AG08395 (cell line): ENCODE measurements at regions not wholly inside any gene's neighbourhood (a gene's known extent, or its start where the extent isn't known, plus 50 kb on each side); places are given as distances from the start of the nearest gene placed in this dataset.
"Not testable (repeated sequence)": the region's sequence is repeated elsewhere in the genome, so short reads cannot be mapped to it uniquely, and the experiment has no call there.

Experiments
- DNase-seq: peaks from one replicate; pipeline ENCODE4 v3.0.0; 2012; ENCODE audit warnings: mixed read lengths, low spot score

DNA sequence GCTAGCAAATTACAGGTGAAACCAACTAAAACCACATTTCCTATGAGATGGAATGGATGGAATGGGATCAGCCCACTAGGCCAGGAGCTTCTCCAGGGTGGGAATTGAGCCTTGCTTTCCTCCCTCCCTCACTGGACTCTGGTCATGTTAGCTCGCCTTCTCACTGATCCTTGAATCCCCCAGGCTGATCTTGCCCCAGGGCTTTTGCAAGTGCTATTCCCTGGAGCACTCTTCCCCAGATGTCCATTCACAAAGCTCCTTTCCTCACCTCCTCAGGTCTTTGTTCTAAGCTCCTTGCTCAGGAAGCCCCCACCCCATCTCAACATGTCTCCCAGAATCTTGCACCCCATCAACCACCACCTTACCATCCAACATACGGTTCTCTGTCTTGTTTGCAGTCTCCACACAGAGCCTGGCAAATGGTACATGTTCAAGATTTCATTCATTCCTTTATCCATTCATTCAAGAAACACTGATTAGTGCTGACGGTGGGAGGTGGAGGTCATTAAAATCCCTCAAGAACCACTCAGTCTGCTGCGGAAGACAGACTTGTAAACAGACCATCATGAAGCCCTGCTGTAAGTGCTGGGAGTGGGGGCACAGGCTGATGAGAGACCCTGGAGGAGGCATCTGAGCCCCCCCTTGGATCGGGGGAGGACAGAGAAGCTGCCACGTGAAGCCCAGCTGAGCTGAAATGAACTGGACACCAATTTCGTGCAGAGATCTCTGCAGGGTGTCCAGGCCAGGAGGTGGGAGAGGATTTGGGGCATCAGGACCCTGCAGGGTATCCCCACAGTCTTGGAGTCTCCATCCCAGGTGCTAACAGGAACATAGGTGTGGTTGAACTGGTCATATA lies 141.7 kb downstream of the BARX1 start:
- no peak for DNase-seq

DNA sequence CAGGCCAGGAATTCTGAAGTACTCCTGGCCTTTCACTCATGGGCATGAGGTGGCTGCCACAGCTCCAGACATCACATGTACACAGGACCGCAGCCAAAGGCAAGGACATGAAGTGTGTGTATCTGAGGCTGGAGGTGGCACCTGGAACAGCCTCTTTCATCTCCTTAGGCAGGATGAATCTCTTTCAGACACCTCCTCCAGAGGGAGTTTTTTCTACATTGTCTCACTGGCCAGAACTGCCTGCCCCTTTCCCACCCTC lies 142.8 kb downstream of the BARX1 start:
- DNase-seq: no peak

DNA sequence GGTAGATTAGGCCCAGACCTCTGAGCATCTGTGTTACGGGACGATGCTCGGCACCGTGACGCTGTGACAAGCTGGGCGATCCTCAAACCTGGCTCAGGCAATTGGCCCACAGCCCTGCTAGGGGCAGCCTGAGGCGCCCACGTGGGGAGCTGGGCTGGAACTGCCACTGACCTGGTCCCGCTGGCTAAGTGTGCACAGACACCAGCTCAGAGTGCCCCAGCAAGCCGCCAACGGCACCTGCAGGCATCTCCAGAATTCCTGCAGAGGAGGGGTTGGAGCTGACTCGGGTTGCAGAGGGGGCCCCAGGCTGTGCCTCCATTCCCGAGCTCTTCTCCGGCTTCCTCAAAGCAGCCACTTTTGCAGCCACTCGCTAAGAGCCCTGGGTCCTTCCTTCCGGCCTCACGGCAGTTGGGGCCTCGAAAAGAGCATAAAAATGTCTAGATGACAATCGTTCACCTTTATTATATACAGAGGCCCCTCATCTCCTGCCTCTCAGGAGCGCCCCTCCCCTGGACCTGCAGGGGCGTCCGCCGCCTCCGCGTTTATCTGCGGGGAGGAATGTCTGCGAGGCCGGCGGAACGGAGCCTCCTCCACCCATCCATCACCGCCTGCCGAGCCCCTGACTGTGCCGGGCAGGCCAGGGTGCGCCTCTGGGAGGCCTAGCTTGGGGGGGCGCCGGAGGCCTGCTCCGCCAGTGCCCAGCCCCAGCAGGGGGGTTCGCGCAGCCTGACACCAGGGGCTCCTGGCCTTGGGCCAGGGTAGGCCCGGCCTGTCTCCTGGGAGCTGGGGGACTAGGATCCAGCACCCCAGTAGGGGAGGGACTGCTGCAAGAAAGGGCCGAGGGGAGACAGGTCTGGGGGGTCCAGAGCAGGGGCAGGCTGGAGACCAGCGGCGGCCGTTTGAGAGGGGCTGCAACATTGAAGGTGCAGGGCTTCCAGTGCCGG lies 144.9 kb downstream of the BARX1 start:
- DNase-seq: no peak

DNA sequence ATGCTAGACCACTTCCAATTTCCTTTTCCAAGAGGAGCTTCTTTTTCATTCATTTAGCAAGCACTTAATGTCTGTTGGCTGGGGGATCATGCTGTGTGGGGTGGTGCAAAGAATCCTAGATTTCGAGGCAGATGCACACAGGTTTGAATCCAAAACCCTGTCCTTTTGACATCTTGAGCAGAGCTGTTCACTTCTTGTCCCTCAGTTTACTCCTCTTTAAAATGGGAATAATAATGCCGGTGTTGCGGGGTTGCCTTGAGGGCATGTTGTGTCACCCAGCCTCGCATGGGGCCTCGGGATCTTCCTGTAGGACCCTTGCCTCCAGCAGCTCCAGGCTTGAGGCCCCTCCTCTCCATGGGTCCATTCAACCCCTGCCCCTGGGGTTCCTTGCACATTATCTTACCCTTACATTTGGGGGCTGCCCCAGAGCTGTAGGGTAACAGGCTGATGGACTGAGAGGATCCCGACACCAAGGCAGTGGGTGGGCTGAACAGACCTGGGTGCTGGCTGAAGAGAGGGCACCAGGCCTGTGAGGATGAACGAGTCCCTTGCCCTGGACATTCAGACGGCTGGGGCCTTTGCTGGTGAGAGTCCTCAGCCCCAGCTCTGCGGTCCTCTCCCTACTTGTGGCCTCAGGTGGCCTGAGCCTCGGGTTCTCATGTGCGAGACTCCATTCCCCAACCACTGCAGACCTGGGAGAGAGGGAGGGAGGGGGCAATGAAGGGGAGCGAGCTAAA lies 145.8 kb downstream of the BARX1 start:
- DNase-seq: no peak

DNA sequence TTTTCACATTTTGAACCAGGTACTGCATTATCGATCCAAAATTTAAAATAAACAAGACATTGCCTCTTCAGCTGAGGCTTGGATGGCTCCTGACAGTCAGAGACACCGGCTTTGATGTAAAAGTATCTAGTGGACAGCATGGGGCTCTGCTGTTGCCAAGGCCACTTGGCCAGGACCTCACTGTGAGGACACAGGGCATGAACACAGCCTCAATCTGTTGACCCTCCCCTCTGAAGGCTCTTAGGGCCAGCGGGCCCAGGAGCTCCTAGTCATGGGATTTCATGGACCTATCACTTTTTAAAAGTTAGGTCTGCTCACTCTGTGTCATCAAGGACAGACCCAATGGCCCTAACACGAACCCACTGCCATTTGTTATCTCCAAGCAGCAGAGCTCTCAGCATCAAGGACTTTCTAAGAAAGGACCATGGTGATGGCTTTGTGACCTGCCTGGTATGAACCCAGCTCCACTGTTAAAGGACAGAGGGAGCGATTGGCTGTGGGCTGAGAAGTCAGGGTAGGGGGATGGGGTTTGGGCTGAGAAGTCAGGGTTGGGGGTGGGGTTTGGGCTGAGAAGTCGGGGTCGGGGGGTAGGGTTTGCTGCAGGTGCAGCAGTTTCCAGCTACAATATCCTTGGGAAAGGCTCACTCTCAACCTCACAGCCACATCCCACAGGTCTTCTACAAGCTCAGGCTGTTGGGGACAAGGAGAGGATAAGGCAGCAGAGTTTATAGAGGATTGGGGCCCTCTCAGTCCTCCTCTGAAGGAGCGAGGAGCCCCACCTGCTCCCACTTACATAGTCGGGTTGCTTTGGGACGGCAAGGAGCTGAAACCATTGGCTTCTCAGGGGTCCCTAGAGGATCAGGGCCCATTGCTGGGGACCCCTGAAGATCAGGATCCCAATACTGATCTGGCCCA lies 146.8 kb downstream of the BARX1 start:
- no peak for DNase-seq

DNA sequence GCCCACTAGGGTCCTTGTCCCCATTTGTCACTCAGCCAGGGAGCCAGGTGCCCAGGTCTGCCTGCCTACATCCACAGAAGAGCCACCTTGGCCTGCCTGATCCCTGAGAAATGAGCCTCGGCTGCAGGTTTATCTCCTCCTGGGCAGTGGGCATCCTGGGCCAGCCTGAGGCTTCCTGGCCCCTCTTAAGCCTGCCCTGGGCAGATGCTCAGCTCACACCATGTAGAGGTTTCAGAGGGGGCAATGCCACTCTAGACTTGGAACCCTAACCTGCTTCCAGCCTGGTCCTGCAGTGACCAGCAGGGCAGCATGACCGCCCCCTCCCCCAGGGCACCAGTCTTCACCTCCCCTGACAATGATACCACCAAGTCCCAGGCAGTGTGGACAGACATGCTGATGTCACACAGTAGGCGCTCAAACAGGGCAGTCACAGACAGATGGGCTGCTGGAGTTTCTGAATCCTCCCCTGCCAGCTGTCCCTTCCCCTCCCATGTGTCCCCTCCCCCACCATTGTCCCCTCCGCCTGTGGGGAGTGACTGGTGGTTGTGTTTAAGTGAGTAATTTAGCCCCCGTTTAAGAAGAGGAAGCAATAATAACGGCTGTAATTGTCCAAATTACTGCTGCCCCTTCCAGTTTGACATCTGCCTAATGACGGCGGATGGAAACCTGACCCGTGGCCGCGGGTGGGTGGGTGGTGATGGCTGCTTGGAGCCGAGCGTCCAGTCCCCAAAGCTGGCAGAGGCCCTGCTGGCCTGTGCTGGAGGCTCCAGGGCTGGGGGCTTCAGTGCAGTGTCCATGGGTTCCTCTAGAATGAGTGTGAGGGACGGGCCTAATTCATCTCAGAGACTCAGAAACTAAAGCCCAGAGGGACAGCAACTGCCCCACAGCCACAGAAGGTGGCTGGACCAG lies 147.7 kb downstream of the BARX1 start:
- DNase-seq: no peak

DNA sequence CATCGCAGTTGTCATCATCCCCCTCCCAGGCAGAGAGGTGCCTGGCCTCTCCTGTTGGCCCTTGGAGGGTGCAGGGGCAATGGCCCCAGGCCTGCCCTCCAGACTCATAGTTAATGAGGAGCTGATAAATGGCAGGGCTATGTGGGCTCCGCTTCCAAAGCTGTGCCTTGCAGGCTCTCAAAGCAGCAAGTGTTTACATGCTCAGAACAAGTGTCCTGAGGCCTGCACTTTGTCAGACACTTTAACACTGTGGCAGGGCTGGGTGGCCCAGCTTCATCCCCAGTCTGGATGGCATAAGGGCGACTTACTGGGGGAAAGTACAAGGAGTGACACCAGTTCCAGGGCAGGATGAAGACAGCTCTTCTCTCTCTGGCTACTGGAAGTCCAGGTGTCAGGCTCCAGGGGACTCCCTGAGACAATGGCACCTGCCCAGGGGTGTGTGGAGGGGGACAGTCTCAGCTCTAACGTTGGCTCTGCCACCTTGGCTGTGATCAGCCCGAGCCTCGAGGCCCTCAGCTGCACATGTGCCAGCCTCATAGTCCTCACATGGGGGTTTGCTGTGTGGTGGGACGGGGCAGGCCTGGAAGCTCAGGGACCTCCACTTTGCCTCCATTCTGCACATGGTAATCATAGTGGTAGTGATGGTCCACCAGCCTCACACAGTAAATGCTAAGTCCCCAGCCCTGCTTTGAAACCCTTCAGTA lies 153.4 kb downstream of the BARX1 start:
- DNase-seq: no peak

DNA sequence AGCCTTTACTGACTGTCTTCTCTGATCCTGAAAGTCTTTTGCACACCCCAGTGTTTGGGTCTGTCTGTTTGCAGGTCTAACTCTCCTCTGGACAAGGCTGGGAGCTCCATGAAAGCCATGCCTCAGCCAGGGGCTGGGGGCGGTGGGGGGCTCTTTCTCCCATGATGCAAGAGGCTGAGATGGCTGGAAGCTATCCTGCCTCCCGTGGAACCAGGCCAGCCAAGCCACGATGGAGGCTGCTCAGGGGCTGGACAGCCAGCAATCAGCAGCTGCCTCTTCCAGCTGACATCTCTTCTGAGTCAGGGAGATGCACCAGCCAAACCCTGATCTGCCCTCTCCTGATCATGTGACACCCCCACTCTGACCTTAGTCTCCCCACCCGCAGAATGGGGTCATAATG lies 154.0 kb downstream of the BARX1 start:
- no peak for DNase-seq

DNA sequence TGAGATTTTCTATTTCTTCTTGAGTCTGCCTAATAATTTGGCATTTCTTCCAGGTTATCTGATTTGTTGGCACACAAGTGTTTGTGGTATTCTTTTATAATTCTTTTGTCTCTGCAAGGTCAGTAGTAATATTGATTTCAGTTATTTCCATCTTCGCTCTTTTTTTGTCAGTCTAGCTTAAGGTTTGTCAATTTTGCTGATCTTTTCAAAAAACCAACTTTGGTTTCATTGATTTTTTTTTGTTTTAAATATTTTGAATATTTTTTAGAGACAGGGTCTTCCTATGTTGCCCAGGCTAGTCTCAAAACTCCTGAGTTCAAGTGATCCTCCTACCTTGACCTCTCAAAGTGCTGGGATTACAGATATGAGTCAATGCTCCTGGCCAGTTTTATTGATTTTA lies 162.8 kb downstream of the BARX1 start:
- no peak for DNase-seq

DNA sequence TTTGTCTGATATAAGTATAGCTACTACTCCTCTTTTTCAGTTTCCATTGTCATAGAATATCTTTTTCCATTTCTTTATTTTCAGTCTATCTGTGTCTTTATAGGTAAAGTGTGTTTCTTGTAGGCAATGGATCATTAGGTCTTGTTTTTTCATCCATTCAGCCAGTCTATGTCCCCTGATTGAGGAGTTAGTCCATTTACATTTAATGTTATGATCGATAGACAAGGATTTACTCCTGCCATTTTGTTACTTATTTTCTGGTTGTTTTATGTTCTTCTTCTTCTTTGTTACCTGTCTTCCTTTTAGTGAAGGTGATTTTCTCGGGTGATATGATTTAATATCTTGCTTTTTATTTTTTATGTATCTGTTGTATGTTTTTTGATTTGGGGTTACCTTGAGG lies 169.0 kb downstream of the BARX1 start:
- DNase-seq: no peak

DNA sequence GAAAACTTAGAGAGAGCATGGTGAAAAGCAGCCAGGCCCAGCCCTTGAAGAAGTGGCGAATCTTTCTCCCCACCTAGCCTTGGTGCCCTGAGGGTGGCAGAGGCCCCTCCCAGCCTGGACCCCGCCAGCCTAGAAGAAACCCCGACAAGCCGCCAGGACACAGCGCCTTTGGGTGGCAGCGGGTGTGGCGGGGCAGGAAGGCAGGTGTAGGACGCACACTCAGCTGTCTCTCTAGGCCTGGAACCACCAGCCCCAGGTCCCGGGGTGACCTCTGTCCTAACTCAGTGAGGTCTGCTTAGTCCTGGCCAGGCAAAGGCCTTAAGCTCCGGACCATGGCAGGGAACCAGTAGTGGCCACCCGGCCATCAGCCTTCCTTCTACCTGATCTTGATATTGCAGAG lies 178.3 kb downstream of the BARX1 start:
- no peak for DNase-seq

DNA sequence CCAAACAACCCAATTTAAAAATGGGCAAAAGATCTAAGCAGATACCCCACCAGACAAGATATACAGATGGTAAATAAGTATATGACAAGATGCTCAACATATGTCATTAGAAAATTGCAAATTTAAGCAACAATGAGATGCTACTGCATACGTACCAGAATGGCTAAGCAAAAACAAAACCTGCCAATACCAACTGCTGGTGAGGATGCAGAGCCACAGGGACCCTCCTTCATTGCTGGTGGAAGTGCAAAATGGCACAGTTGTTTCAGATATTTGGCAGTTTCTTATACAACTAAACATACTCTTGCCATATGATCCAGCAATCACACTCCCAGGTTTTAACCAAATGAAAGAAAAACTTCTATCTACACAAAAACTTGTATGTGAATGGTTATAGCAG lies 178.9 kb downstream of the BARX1 start:
- DNase-seq: no peak

DNA sequence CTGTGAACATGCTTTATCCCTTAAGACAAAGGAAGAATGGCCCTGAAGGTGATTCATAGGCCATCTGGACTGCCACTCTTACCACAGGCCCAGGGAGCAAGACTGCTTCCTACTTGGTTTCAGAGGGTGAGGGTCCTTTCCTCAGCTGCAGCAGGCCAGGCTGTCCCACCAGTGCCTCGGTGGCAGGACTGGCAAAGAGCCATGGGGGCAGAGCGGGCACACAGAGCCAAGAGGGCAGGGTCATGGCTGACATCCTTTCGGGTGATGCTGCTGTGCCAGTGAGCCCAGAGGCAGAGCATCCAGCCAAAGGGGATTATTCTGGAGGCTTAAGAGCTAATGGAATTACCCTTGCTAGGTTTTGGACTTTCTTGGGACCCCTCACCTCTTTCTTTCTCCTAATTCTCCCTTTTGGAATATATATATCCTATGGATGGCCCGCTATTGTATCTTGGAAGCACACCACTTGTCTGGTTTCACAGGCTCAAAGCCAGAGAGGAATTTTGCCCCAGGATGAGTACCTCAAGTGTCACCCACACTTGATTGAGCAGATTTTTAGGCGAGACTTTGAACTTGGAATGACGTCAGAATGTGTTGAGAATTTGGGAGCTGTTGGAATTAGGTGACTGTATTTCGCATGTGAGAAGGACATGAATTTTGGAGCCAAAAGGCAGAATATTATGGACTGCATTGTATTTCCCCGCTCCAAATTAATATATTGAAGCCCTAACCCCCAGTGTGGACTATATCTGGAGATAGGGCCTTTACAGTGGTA lies 180.6 kb downstream of the BARX1 start:
- DNase-seq: no peak

DNA sequence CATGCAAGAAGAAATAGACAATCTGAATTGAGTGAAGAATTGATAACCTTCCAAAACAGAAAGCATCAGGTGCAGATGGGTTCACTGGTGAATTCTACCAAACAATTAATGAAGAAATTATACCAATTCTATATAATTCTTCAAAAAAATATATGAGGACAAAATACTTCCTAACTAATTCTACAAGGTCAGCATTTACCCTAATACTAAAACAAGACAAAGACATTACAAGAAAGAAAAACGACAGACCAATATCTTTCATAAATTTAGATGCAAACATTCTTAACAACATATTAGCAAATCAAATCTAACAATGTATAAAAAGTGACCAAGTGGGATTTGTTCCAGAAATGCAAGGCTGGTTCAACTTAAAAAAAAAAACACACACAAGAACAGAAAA lies 183.9 kb downstream of the BARX1 start:
- no peak for DNase-seq

DNA sequence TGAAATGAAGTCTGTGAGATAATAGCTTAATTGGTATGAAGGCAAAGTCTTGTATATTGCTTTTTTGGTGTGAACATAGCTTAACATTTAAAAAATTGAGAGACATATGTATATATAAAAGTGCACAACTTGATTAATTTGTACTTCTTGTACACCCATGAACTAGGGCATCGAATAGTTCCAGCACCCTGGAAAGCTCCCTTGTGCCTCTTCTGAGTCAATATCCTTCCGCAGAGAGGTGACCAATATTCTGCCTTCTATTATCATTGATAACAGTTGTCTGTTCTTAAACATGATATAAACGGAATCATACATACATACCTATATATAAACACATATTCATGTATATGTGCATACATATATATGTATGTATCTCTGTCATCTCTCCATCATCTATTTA lies 185.4 kb downstream of the PHF2 start:
- DNase-seq: no peak

DNA sequence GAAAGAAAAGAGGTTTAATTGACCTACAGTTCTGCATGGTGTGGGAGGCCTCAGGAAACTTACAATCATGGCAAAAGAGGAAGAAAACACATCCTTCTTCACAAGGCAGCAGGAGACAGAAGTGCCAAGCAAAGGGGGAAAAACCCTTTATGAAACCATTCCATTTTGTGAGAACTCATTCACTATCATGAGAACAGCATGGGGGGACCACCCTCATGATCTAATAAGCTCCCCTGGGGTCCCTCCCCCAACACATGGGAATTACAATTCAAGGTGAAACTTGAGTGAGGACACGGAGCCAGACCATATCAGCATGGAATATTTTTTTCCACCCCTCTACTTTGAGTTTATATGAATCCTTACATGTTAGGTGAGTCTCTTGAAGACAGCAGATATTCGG lies 173.7 kb downstream of the PHF2 start:
- no peak for DNase-seq

DNA sequence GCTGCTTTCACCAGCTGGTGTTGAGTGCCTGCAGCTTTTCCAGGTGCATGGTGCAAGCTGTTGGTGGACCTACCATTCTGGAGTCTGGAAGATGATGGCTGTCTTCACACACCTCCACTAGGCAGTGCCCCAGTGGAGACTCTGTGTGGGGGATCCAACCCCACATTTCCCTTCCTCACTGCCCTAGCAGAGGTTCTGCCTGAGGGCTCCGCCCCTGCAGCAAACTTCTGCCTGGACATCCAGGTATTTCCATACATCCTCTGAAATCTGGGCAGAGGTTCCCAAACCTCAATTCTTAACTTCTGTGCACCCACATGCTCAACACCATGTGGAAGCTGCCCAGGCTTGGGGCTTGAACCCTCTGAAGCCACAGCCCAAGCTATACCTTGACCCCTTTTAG lies 172.4 kb downstream of the PHF2 start:
- not testable (repeated sequence) for DNase-seq

DNA sequence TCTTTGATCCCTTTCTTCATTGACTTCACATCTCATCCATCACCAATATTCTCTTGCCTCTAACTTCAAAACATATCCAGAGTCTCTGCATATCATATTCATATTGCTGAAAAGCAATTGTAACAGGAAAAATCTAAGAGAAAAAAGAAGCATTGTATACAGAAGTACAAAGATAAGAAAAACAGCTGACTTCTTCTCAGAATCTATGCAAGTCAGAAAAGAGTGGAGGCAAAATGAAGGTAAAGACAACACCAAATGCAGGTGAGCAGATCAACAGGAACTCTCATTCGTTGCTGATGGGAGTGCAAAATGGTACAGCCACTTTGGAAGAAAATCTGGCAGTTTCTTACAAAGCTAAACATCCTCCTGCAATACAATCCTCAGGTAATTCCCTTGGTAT lies 155.6 kb downstream of the PHF2 start:
- DNase-seq: no peak

DNA sequence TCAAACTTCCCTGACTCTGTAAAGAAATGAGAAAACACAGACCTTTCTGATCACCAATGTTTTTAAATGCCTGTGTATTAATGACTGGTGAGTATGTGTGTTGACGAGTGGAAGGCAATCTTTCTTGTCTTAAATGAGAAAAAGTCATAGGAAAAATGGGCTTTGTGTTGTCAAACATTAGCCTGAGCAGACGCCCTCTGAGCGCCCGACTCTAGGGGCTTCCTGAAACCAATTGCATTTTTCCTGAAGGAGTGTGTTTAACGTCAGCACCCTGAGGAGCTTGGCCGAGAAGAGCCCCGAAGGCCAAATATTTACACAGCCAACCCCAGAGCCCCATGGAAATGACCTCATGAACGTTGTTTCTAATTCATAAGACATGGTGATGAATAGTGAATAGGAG lies 154.3 kb downstream of the PHF2 start:
- DNase-seq: no peak
